GM23338 (cell line): ENCODE measurements at regions not wholly inside any gene's neighbourhood (a gene's known extent, or its start where the extent isn't known, plus 50 kb on each side); places are given as distances from the start of the nearest gene placed in this dataset.

ENCODE experiments used
- ATAC-seq: fragments of 200-7000 bp; cut with Tn5 transposase; 3 replicates; pipeline ENCODE4 v1.9.1; 2020
- DNase-seq: peaks from one replicate; pipeline ENCODE4 v3.0.0-alpha.2; 2015; ENCODE audit warnings: low spot score
- H2AFZ ChIP-seq: fragments of 200-600 bp; sonication (generic); 2 replicates; pipeline ENCODE4 v1.8.0; 2016; ENCODE audit warnings: antibody characterized with exemption, mild to moderate bottlenecking, moderate library complexity
- H3F3A ChIP-seq: fragments of 200-600 bp; sonication (generic); replicated peaks from 2 replicates; pipeline ENCODE4 v1.8.0; 2017; ENCODE audit warnings: antibody characterized with exemption, mixed run types, low read depth
- H3K27ac ChIP-seq: fragments of 200-600 bp; sonication (generic); 2 replicates; pipeline ENCODE4 v1.6.1; 2016; ENCODE audit warnings: low read depth
- H3K27me3 ChIP-seq: fragments of 200-600 bp; sonication (generic); 2 replicates; pipeline ENCODE4 v1.8.0; 2016; ENCODE audit warnings: mild to moderate bottlenecking, mixed run types, moderate library complexity; ENCODE audit not compliant: insufficient read depth
- H3K36me3 ChIP-seq: fragments of 200-600 bp; sonication (generic); 2 replicates; pipeline ENCODE4 v1.8.0; 2016; ENCODE audit warnings: mild to moderate bottlenecking; ENCODE audit not compliant: insufficient read depth
- H3K4me1 ChIP-seq: fragments of 200-600 bp; sonication (generic); 2 replicates; pipeline ENCODE4 v1.8.0; 2016; ENCODE audit warnings: mild to moderate bottlenecking, moderate library complexity; ENCODE audit not compliant: insufficient read depth
- H3K4me2 ChIP-seq: fragments of 200-600 bp; sonication (generic); 2 replicates; pipeline ENCODE4 v1.7.1; 2017; ENCODE audit warnings: mixed run types
- H3K4me3 ChIP-seq: fragments of 200-600 bp; sonication (generic); 2 replicates; pipeline ENCODE4 v1.6.1; 2016; ENCODE audit warnings: mixed run types
- H3K79me2 ChIP-seq: fragments of 200-600 bp; sonication (generic); replicated peaks from 2 replicates; pipeline ENCODE4 v1.8.0; 2017; ENCODE audit warnings: mild to moderate bottlenecking; ENCODE audit not compliant: insufficient read depth
- H3K9me2 ChIP-seq: fragments of 200-600 bp; sonication (generic); 2 replicates; pipeline ENCODE4 v1.8.0; 2017; ENCODE audit not compliant: insufficient read depth
- H4K20me1 ChIP-seq: fragments of 200-600 bp; sonication (generic); replicated peaks from 2 replicates; pipeline ENCODE4 v1.8.0; 2017; ENCODE audit warnings: mild to moderate bottlenecking; ENCODE audit not compliant: insufficient read depth
- H3K27ac Mint-ChIP-seq: 2 replicates; pipeline ENCODE4 v1.8.0; 2020; ENCODE audit warnings: inconsistent platforms, mild to moderate bottlenecking, moderate library complexity, mixed read lengths
- H3K27me3 Mint-ChIP-seq: 3 replicates; pipeline ENCODE4 v1.8.0; 2022; ENCODE audit warnings: low read depth, mild to moderate bottlenecking, moderate library complexity, mixed read lengths, inconsistent platforms; ENCODE audit not compliant: insufficient read depth, poor library complexity
- H3K36me3 Mint-ChIP-seq: 3 replicates; pipeline ENCODE4 v1.8.0; 2021; ENCODE audit warnings: low read depth, mild to moderate bottlenecking, inconsistent platforms, moderate library complexity, mixed read lengths
- H3K4me1 Mint-ChIP-seq: 3 replicates; pipeline ENCODE4 v1.8.0; 2020; ENCODE audit warnings: mild to moderate bottlenecking, inconsistent platforms, mixed read lengths
- H3K4me3 Mint-ChIP-seq: 3 replicates; pipeline ENCODE4 v1.8.0; 2021; ENCODE audit warnings: moderate library complexity, mild to moderate bottlenecking, inconsistent platforms, mixed read lengths
- H3K9me3 Mint-ChIP-seq: 3 replicates; pipeline ENCODE4 v1.8.0; 2020; ENCODE audit warnings: moderate library complexity, mild to moderate bottlenecking, inconsistent platforms, mixed read lengths
- CREB1 ChIP-seq: fragments of 250-450 bp; sonication (Bioruptor Pico); IDR thresholded peaks from 2 replicates; pipeline ENCODE4 v1.5.0; 2020; ENCODE audit warnings: low read depth, mild to moderate bottlenecking, moderate library complexity
- CTCF ChIP-seq, 2 experiments: fragments of 200-600 bp in 1 of 2; sonication (generic) in 1 of 2; conservative IDR thresholded peaks; 2 replicates each; pipeline versions ENCODE4 v1.5.1 to v1.6.1; 2016 to 2017; ENCODE audit warnings: antibody characterized with exemption in 2 of 2, low read depth in 2 of 2, mild to moderate bottlenecking in 2 of 2, moderate library complexity in 1 of 2
- EZH2 ChIP-seq: fragments of 200-600 bp; sonication (generic); IDR thresholded peaks from one replicate; pipeline ENCODE4 v1.8.0; 2017; ENCODE audit warnings: antibody characterized with exemption, mild to moderate bottlenecking, low read depth; ENCODE audit not compliant: unreplicated experiment
- EZH2phosphoT487 ChIP-seq: fragments of 200-600 bp; sonication (generic); IDR thresholded peaks from one replicate; pipeline ENCODE4 v1.8.1; 2018; ENCODE audit warnings: antibody characterized with exemption; ENCODE audit not compliant: unreplicated experiment
- JUNB ChIP-seq: IDR thresholded peaks from one replicate; pipeline ENCODE4 v1.6.1; 2016; ENCODE audit warnings: antibody characterized with exemption; ENCODE audit not compliant: unreplicated experiment
- NANOG ChIP-seq: IDR thresholded peaks from 2 replicates; pipeline ENCODE4 v1.6.1; 2016; ENCODE audit warnings: antibody characterized with exemption, borderline replicate concordance
- POLR2AphosphoS5 ChIP-seq: IDR thresholded peaks from 2 replicates; pipeline ENCODE4 v1.6.1; 2016; ENCODE audit warnings: antibody characterized with exemption, low read depth
- STAT1 ChIP-seq: IDR thresholded peaks from one replicate; pipeline ENCODE4 v1.6.1; 2016; ENCODE audit warnings: antibody characterized with exemption; ENCODE audit not compliant: unreplicated experiment
- ZNF114 ChIP-seq: fragments of 250-450 bp; sonication (Bioruptor Pico); IDR thresholded peaks from 2 replicates; pipeline ENCODE4 v1.5.0; 2020; ENCODE audit warnings: mild to moderate bottlenecking, moderate library complexity
- ZNF331 ChIP-seq: fragments of 250-450 bp; sonication (Bioruptor Pico); IDR thresholded peaks from 2 replicates; pipeline ENCODE4 v1.5.0; 2020; ENCODE audit warnings: low read depth, mild to moderate bottlenecking, moderate library complexity
- TF ChIP-seq, protein P1 (sequence below): fragments of 250-450 bp; sonication (Bioruptor Pico); IDR thresholded peaks from 2 replicates; pipeline ENCODE4 v1.5.0; 2020; ENCODE audit warnings: mild to moderate bottlenecking, moderate library complexity
- TF ChIP-seq, protein P2 (sequence below): IDR thresholded peaks from 2 replicates; pipeline ENCODE4 v1.6.1; 2016; ENCODE audit warnings: antibody characterized with exemption
- TF ChIP-seq, protein P3 (sequence below): IDR thresholded peaks from one replicate; pipeline ENCODE4 v1.6.1; 2018; ENCODE audit warnings: antibody characterized with exemption; ENCODE audit not compliant: unreplicated experiment

GRCh38 chr1:4318720-4319119 is 335.7 kb upstream of the AJAP1 start (continued):
- no peak for TF ChIP-seq NANOG

DNA sequence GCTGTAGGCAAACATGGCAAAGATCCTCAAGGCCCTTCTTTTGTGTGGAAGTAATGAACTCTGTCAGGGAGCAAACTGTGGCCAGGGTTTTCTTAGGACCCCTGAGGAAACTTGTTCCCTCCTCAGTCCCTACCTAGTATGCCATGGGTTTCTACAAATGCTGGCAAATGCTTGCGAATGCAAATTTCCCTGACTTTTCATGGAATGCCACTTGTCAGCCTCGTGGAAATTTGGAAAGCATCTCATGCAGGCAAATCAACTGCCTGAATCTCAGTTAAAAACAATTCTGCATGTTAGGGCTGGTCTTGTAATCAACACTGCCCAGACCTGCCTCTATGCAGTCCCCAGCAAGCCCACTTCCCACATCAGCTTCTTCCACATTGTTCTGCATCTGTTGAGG is 334.9 kb upstream of the AJAP1 start:
- Histone ChIP-seq H2AFZ (no peak overlapping the region), H3K4me1 (no peaks in the 10 kb centered on the region), H3K79me2 (no peaks in the 10 kb centered on the region), H3K36me3 (no peaks in the 10 kb centered on the region), H3K27ac (no peak overlapping the region), H3K27me3 (no peaks in the 10 kb centered on the region), H3F3A (no peaks in the 10 kb centered on the region), H4K20me1 (no peaks in the 10 kb centered on the region), H3K4me2 (no peak overlapping the region), H3K9me2 (no peaks in the 10 kb centered on the region), H3K4me3 (no peak overlapping the region)
- Mint-ChIP-seq H3K4me3 (no peak overlapping the region), H3K4me1 (peaks cover 3% of the 10 kb centered on the region; the same call in 1 of the 3 replicates), H3K27ac (no peak overlapping the region), H3K27me3 (peaks cover 9% of the 10 kb centered on the region), H3K9me3 (peaks cover 96% of the 10 kb centered on the region), H3K36me3 (peaks cover 40% of the 10 kb centered on the region)
- no peak for TF ChIP-seq NANOG
- no peak for TF ChIP-seq JUNB
- TF ChIP-seq, protein P1, sequence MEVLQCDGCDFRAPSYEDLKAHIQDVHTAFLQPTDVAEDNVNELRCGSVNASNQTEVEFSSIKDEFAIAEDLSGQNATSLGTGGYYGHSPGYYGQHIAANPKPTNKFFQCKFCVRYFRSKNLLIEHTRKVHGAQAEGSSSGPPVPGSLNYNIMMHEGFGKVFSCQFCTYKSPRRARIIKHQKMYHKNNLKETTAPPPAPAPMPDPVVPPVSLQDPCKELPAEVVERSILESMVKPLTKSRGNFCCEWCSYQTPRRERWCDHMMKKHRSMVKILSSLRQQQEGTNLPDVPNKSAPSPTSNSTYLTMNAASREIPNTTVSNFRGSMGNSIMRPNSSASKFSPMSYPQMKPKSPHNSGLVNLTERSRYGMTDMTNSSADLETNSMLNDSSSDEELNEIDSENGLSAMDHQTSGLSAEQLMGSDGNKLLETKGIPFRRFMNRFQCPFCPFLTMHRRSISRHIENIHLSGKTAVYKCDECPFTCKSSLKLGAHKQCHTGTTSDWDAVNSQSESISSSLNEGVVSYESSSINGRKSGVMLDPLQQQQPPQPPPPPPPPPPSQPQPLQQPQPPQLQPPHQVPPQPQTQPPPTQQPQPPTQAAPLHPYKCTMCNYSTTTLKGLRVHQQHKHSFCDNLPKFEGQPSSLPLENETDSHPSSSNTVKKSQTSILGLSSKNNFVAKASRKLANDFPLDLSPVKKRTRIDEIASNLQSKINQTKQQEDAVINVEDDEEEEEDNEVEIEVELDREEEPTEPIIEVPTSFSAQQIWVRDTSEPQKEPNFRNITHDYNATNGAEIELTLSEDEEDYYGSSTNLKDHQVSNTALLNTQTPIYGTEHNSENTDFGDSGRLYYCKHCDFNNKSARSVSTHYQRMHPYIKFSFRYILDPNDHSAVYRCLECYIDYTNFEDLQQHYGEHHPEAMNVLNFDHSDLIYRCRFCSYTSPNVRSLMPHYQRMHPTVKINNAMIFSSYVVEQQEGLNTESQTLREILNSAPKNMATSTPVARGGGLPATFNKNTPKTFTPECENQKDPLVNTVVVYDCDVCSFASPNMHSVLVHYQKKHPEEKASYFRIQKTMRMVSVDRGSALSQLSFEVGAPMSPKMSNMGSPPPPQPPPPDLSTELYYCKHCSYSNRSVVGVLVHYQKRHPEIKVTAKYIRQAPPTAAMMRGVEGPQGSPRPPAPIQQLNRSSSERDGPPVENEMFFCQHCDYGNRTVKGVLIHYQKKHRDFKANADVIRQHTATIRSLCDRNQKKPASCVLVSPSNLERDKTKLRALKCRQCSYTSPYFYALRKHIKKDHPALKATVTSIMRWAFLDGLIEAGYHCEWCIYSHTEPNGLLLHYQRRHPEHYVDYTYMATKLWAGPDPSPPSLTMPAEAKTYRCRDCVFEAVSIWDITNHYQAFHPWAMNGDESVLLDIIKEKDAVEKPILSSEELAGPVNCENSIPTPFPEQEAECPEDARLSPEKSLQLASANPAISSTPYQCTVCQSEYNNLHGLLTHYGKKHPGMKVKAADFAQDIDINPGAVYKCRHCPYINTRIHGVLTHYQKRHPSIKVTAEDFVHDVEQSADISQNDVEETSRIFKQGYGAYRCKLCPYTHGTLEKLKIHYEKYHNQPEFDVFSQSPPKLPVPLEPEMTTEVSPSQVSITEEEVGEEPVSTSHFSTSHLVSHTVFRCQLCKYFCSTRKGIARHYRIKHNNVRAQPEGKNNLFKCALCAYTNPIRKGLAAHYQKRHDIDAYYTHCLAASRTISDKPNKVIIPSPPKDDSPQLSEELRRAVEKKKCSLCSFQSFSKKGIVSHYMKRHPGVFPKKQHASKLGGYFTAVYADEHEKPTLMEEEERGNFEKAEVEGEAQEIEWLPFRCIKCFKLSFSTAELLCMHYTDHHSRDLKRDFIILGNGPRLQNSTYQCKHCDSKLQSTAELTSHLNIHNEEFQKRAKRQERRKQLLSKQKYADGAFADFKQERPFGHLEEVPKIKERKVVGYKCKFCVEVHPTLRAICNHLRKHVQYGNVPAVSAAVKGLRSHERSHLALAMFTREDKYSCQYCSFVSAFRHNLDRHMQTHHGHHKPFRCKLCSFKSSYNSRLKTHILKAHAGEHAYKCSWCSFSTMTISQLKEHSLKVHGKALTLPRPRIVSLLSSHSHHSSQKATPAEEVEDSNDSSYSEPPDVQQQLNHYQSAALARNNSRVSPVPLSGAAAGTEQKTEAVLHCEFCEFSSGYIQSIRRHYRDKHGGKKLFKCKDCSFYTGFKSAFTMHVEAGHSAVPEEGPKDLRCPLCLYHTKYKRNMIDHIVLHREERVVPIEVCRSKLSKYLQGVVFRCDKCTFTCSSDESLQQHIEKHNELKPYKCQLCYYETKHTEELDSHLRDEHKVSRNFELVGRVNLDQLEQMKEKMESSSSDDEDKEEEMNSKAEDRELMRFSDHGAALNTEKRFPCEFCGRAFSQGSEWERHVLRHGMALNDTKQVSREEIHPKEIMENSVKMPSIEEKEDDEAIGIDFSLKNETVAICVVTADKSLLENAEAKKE (CRISPR knock-in tag): no peak
- TF ChIP-seq ZNF114: no peak
- TF ChIP-seq ZNF331 (CRISPR knock-in tag): no peak
- TF ChIP-seq EZH2: no peak
- TF ChIP-seq, protein P2, sequence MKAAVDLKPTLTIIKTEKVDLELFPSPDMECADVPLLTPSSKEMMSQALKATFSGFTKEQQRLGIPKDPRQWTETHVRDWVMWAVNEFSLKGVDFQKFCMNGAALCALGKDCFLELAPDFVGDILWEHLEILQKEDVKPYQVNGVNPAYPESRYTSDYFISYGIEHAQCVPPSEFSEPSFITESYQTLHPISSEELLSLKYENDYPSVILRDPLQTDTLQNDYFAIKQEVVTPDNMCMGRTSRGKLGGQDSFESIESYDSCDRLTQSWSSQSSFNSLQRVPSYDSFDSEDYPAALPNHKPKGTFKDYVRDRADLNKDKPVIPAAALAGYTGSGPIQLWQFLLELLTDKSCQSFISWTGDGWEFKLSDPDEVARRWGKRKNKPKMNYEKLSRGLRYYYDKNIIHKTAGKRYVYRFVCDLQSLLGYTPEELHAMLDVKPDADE: no peak
- no peak for TF ChIP-seq POLR2AphosphoS5
- TF ChIP-seq CREB1 (CRISPR knock-in tag): no peak
- TF ChIP-seq, protein P3, sequence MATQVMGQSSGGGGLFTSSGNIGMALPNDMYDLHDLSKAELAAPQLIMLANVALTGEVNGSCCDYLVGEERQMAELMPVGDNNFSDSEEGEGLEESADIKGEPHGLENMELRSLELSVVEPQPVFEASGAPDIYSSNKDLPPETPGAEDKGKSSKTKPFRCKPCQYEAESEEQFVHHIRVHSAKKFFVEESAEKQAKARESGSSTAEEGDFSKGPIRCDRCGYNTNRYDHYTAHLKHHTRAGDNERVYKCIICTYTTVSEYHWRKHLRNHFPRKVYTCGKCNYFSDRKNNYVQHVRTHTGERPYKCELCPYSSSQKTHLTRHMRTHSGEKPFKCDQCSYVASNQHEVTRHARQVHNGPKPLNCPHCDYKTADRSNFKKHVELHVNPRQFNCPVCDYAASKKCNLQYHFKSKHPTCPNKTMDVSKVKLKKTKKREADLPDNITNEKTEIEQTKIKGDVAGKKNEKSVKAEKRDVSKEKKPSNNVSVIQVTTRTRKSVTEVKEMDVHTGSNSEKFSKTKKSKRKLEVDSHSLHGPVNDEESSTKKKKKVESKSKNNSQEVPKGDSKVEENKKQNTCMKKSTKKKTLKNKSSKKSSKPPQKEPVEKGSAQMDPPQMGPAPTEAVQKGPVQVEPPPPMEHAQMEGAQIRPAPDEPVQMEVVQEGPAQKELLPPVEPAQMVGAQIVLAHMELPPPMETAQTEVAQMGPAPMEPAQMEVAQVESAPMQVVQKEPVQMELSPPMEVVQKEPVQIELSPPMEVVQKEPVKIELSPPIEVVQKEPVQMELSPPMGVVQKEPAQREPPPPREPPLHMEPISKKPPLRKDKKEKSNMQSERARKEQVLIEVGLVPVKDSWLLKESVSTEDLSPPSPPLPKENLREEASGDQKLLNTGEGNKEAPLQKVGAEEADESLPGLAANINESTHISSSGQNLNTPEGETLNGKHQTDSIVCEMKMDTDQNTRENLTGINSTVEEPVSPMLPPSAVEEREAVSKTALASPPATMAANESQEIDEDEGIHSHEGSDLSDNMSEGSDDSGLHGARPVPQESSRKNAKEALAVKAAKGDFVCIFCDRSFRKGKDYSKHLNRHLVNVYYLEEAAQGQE: no peak
- TF ChIP-seq CTCF (conservative IDR thresholded peaks at IDR 0.05; ENCODE audit: low read depth in 2 of 2): no peak
- no peak for TF ChIP-seq STAT1
- no peak for TF ChIP-seq EZH2phosphoT487
- ATAC-seq (no peak), DNase-seq (no peak)
